CD14-positive monocyte (primary cell): ENCODE measurements at regions not wholly inside any gene's neighbourhood (a gene's known extent, or its start where the extent isn't known, plus 50 kb on each side); places are given as distances from the start of the nearest gene placed in this dataset.

Experiments used
- DNase-seq, 3 donors: peaks; one replicate each; pipeline ENCODE4 v3.0.0-alpha.2; 2011 to 2022
- H2AFZ ChIP-seq: 2 replicates; pipeline ENCODE4 v1.6.0; 2012; ENCODE audit warnings: mild to moderate bottlenecking, low read depth, low read length, inconsistent platforms; ENCODE audit not compliant: insufficient read depth, poor library complexity, severe bottlenecking
- H3K27ac ChIP-seq, 2 donors: 1 replicate in 1 of 2; 2 replicates in 1 of 2; pipeline ENCODE4 v1.5.1; 2012 to 2013; ENCODE audit warnings: low read length in 2 of 2, control low read depth in 1 of 2, inconsistent platforms in 1 of 2, low read depth in 1 of 2, mild to moderate bottlenecking in 1 of 2
- H3K27me3 ChIP-seq, 2 donors: one replicate each; pipeline versions ENCODE4 v1.6.0 to v1.6.1; 2011 to 2013; ENCODE audit warnings: low read length in 2 of 2; ENCODE audit not compliant: control insufficient read depth in 2 of 2, insufficient read depth in 2 of 2
- H3K36me3 ChIP-seq, 2 donors: replicated peaks in 1 of 2; 1 replicate in 1 of 2; 2 replicates in 1 of 2; pipeline versions ENCODE4 v1.5.1 to v1.6.1; 2012 to 2013; ENCODE audit warnings: low read length in 2 of 2, control low read depth in 1 of 2, inconsistent platforms in 1 of 2, mild to moderate bottlenecking in 1 of 2; ENCODE audit not compliant: insufficient read depth in 2 of 2, control insufficient read depth in 1 of 2
- H3K4me1 ChIP-seq, 2 donors: 1 replicate in 1 of 2; 2 replicates in 1 of 2; pipeline versions ENCODE4 v1.5.1 to v1.6.1; 2012 to 2013; ENCODE audit warnings: low read length in 2 of 2, control low read depth in 1 of 2, inconsistent platforms in 1 of 2, mild to moderate bottlenecking in 1 of 2, moderate library complexity in 1 of 2; ENCODE audit not compliant: insufficient read depth in 2 of 2, control insufficient read depth in 1 of 2
- H3K4me2 ChIP-seq: replicated peaks from 2 replicates; pipeline ENCODE3; 2012; ENCODE audit warnings: low read length, moderate library complexity, mild to moderate bottlenecking; ENCODE audit not compliant: poor library complexity, severe bottlenecking; ENCODE audit errors: extremely low read depth
- H3K4me3 ChIP-seq, 3 experiments: fragments of 200-600 bp in 1 of 3; sonication (generic) in 1 of 3; replicated peaks in 1 of 3; 1 replicate in 2 of 3; 2 replicates in 1 of 3; pipeline ENCODE4 v1.5.1; 2011 to 2013; ENCODE audit warnings: low read length in 3 of 3, mild to moderate bottlenecking in 3 of 3, control low read depth in 2 of 3, low read depth in 2 of 3, inconsistent platforms in 1 of 3, moderate library complexity in 1 of 3
- H3K79me2 ChIP-seq: 2 replicates; pipeline ENCODE4 v1.6.0; 2012; ENCODE audit warnings: mild to moderate bottlenecking, control low read depth, inconsistent platforms, low read length, moderate library complexity; ENCODE audit not compliant: insufficient read depth
- H3K9ac ChIP-seq: 2 replicates; pipeline ENCODE4 v1.6.0; 2017; ENCODE audit warnings: low read length, mild to moderate bottlenecking; ENCODE audit not compliant: insufficient read depth, poor library complexity, severe bottlenecking
- H3K9me3 ChIP-seq, 2 donors: replicated peaks in 1 of 2; 1 replicate in 1 of 2; 2 replicates in 1 of 2; pipeline versions ENCODE4 v1.5.1 to v1.6.1; 2012 to 2013; ENCODE audit warnings: low read length in 2 of 2, control low read depth in 1 of 2; ENCODE audit not compliant: control insufficient read depth in 1 of 2, insufficient read depth in 1 of 2
- H4K20me1 ChIP-seq: 2 replicates; pipeline ENCODE4 v1.6.0; 2012; ENCODE audit warnings: mild to moderate bottlenecking, low read length, control low read depth, moderate library complexity; ENCODE audit not compliant: insufficient read depth
- H3K27ac Mint-ChIP-seq, 7 donors: one replicate each; pipeline ENCODE4 v1.8.0; 2020; ENCODE audit warnings: mild to moderate bottlenecking in 7 of 7, mixed read lengths in 7 of 7, moderate library complexity in 6 of 7, inconsistent platforms in 2 of 7
- H3K27me3 Mint-ChIP-seq, 3 donors: one replicate each; pipeline ENCODE4 v1.8.0; 2021 to 2022; ENCODE audit warnings: low read depth in 3 of 3, mild to moderate bottlenecking in 3 of 3, mixed read lengths in 3 of 3, moderate library complexity in 3 of 3, inconsistent platforms in 1 of 3
- H3K36me3 Mint-ChIP-seq, 2 donors: one replicate each; pipeline ENCODE4 v1.8.0; 2020; ENCODE audit warnings: mixed read lengths in 2 of 2, inconsistent platforms in 1 of 2, mild to moderate bottlenecking in 1 of 2
- H3K4me1 Mint-ChIP-seq: one replicate; pipeline ENCODE4 v1.8.0; 2020; ENCODE audit warnings: mild to moderate bottlenecking, mixed read lengths
- H3K4me3 Mint-ChIP-seq, 2 donors: one replicate each; pipeline ENCODE4 v1.8.0; 2020; ENCODE audit warnings: mild to moderate bottlenecking in 2 of 2, mixed read lengths in 2 of 2, moderate library complexity in 1 of 2
- H3K9me3 Mint-ChIP-seq, 7 donors: one replicate each; pipeline ENCODE4 v1.8.0; 2020 to 2022; ENCODE audit warnings: mixed read lengths in 7 of 7, mild to moderate bottlenecking in 6 of 7, moderate library complexity in 6 of 7, inconsistent platforms in 2 of 7
- CTCF ChIP-seq: fragments of 200-600 bp; IDR thresholded peaks from one replicate; pipeline ENCODE4 v1.8.0; 2022; ENCODE audit warnings: antibody characterized with exemption, mild to moderate bottlenecking
- WGBS: methylation state at CpG from one replicate; pipeline ENCODE4 v1.1.5; 2013; ENCODE audit warnings: missing lambda C conversion rate; ENCODE audit not compliant: insufficient coverage; 5-methylcytosine and 5-hydroxymethylcytosine counted together
- intact Hi-C, 2 donors: fragments of 100-400 bp; cut with micrococcal nuclease; formaldehyde crosslinking; loops; one replicate each; pipeline versions ENCODE4 v1.15.0 to v1.15.1; 2023

GRCh38 chr13:30565658-30566057 is 52.1 kb upstream of the USPL1 start:
- H3K27me3 ChIP-seq = no peaks in the 10 kb centered on the region
- no peak overlapping the region for H3K27ac Mint-ChIP-seq
- DNase-seq = no peak
- no peak overlapping the region for H3K4me3 ChIP-seq
- peaks cover 0 to 2% (median 0%) of the 10 kb centered on the region in 7 donors for H3K9me3 Mint-ChIP-seq
- H3K36me3 ChIP-seq = no peaks in the 10 kb centered on the region
- H3K36me3 Mint-ChIP-seq = no peaks in the 10 kb centered on the region
- no peaks in the 10 kb centered on the region for H3K79me2 ChIP-seq
- peaks cover 7 to 12% of the 10 kb centered on the region in 2 donors for H3K4me1 ChIP-seq
- no peak overlapping the region for H3K9ac ChIP-seq
- peaks cover 0 to 2% (median 0%) of the 10 kb centered on the region in 3 donors for H3K27me3 Mint-ChIP-seq
- H4K20me1 ChIP-seq = no peaks in the 10 kb centered on the region
- no peak overlapping the region for H2AFZ ChIP-seq
- H3K9me3 ChIP-seq = no peaks in the 10 kb centered on the region
- peaks cover 9% of the 10 kb centered on the region for H3K4me1 Mint-ChIP-seq
- intact Hi-C loops = no loop called here
- H3K4me2 ChIP-seq = no peak overlapping the region
- no peak overlapping the region for H3K4me3 Mint-ChIP-seq
- WGBS = 83% methylated on average over 1 of the region's 1 CpG
- TF ChIP-seq CTCF = no peak
- no peak overlapping the region for H3K27ac ChIP-seq

GRCh38 chr13:30567072-30567471 is 50.6 kb upstream of the USPL1 start:
- no peaks in the 10 kb centered on the region for H3K9me3 ChIP-seq
- Mint-ChIP-seq H3K27ac (no peak overlapping the region), H3K9me3 (peaks cover 0 to 2% (median 0%) of the 10 kb centered on the region in 7 donors), H3K36me3 (no peaks in the 10 kb centered on the region), H3K4me1 (peaks cover 9% of the 10 kb centered on the region), H3K4me3 (no peak overlapping the region), H3K27me3 (no peaks in the 10 kb centered on the region)
- peaks cover 7 to 14% of the 10 kb centered on the region in 2 donors for H3K4me1 ChIP-seq
- TF ChIP-seq CTCF = no peak
- no peaks in the 10 kb centered on the region for H4K20me1 ChIP-seq
- intact Hi-C loops = no loop called here
- no peaks in the 10 kb centered on the region for H3K27me3 ChIP-seq
- no peaks in the 10 kb centered on the region for H3K79me2 ChIP-seq
- H3K36me3 ChIP-seq = no peaks in the 10 kb centered on the region
- no peak overlapping the region for H2AFZ ChIP-seq
- WGBS = no CpG with 5 or more reads among the region's 2 CpGs
- no peak overlapping the region for H3K4me3 ChIP-seq
- no peak overlapping the region for H3K27ac ChIP-seq
- DNase-seq = no peak
- no peak overlapping the region for H3K4me2 ChIP-seq
- H3K9ac ChIP-seq = no peak overlapping the region
